HG02973 (cell line): ENCODE measurements at regions not wholly inside any gene's neighbourhood (a gene's known extent, or its start where the extent isn't known, plus 50 kb on each side); places are given as distances from the start of the nearest gene placed in this dataset.

Experiments
- ATAC-seq: cut with Tn5 transposase; IDR thresholded peaks from one replicate; pipeline ENCODE4 v1.9.1; 2021; ENCODE audit warnings: moderate library complexity; ENCODE audit not compliant: unreplicated experiment

- no peak for ATAC-seq
These were observed 171.1 kb downstream of the KCTD12 start for GRCh38 chr13:76715075-76715474.

GRCh38 chr13:76713280-76713679, 172.9 kb downstream of the KCTD12 start:
- no peak for ATAC-seq

GRCh38 chr13:76711550-76712182, 174.5 kb downstream of the KCTD12 start:
- no peak for ATAC-seq

- ATAC-seq: no peak
These were observed 176.4 kb downstream of the KCTD12 start for GRCh38 chr13:76709851-76710250.

GRCh38 chr13:76708138-76708688, 178.0 kb downstream of the KCTD12 start:
- no peak for ATAC-seq

- ATAC-seq: no peak
These were observed 178.8 kb downstream of the KCTD12 start for GRCh38 chr13:76707360-76707759.

GRCh38 chr13:76703621-76704288, 182.4 kb downstream of the KCTD12 start:
- ATAC-seq: no peak

- no peak for ATAC-seq
These were observed 183.0 kb downstream of the KCTD12 start for GRCh38 chr13:76703216-76703615.

GRCh38 chr13:76697288-76697687, 188.9 kb downstream of the KCTD12 start:
- no peak for ATAC-seq

- ATAC-seq: no peak
These were observed 189.8 kb downstream of the KCTD12 start for GRCh38 chr13:76696370-76696769.

- ATAC-seq: no peak
These were observed 193.1 kb downstream of the KCTD12 start for GRCh38 chr13:76693086-76693485.

GRCh38 chr13:76692346-76692745, 193.9 kb downstream of the KCTD12 start:
- ATAC-seq: no peak

- no peak for ATAC-seq
These were observed 195.6 kb downstream of the KCTD12 start for GRCh38 chr13:76690611-76691010.

- no peak for ATAC-seq
These were observed 198.7 kb downstream of the KCTD12 start for GRCh38 chr13:76687467-76687866.

GRCh38 chr13:76685938-76686337, 200.3 kb downstream of the KCTD12 start:
- ATAC-seq: no peak

- no peak for ATAC-seq
These were observed 201.9 kb downstream of the KCTD12 start for GRCh38 chr13:76684336-76684735.

- no peak for ATAC-seq
These were observed 202.4 kb downstream of the KCTD12 start for GRCh38 chr13:76683854-76684253.

GRCh38 chr13:76683168-76683567, 203.0 kb downstream of the KCTD12 start:
- no peak for ATAC-seq

GRCh38 chr13:76680112-76680511, 206.1 kb downstream of the KCTD12 start:
- no peak for ATAC-seq

GRCh38 chr13:76677043-76677442, 209.2 kb downstream of the KCTD12 start:
- ATAC-seq: no peak

GRCh38 chr13:76672420-76672819, 213.8 kb downstream of the KCTD12 start:
- ATAC-seq: no peak

- no peak for ATAC-seq
These were observed 217.5 kb downstream of the KCTD12 start for GRCh38 chr13:76668716-76669115.
